Thoracic aorta (tissue), 2 donors: ENCODE measurements at regions not wholly inside any gene's neighbourhood (a gene's known extent, or its start where the extent isn't known, plus 50 kb on each side); places are given as distances from the start of the nearest gene placed in this dataset.

Experiments
- ATAC-seq: fragments of 150-250 bp; one replicate; pipeline ENCODE4 v1.8.0; 2017; ENCODE audit warnings: low read depth; ENCODE audit not compliant: insufficient number of reproducible peaks, low FRiP score
- DNase-seq: peaks from one replicate; pipeline ENCODE4 v3.0.0-alpha.2; 2020; ENCODE audit warnings: low spot score
- H3K27ac ChIP-seq, 2 donors: fragments of 200-600 bp; sonication (generic); 1 replicate in 1 of 2; 2 replicates in 1 of 2; pipeline ENCODE4 v1.5.1; 2016; ENCODE audit warnings: mild to moderate bottlenecking in 2 of 2, moderate library complexity in 2 of 2
- H3K27me3 ChIP-seq: fragments of 200-600 bp; sonication (generic); replicated peaks from 2 replicates; pipeline ENCODE4 v1.6.0; 2016; ENCODE audit warnings: mild to moderate bottlenecking; ENCODE audit not compliant: insufficient read depth
- H3K36me3 ChIP-seq: fragments of 200-600 bp; sonication (generic); one replicate; pipeline ENCODE4 v1.5.1; 2016
- H3K4me1 ChIP-seq, 2 donors: fragments of 200-600 bp; sonication (generic); 1 replicate in 1 of 2; 2 replicates in 1 of 2; pipeline versions ENCODE4 v1.5.1 to v1.6.0; 2016; ENCODE audit warnings: low read depth in 2 of 2, mild to moderate bottlenecking in 1 of 2; ENCODE audit not compliant: control insufficient read depth in 1 of 2
- H3K4me3 ChIP-seq: fragments of 200-600 bp; sonication (generic); 2 replicates; pipeline ENCODE4 v1.5.1; 2016; ENCODE audit warnings: mild to moderate bottlenecking
- H3K9me3 ChIP-seq: fragments of 200-600 bp; sonication (generic); 2 replicates; pipeline ENCODE4 v1.5.1; 2016
- CTCF ChIP-seq: fragments of 200-600 bp; sonication (generic); IDR thresholded peaks from one replicate; pipeline ENCODE4 v1.5.1; 2019; ENCODE audit warnings: antibody characterized with exemption

DNA sequence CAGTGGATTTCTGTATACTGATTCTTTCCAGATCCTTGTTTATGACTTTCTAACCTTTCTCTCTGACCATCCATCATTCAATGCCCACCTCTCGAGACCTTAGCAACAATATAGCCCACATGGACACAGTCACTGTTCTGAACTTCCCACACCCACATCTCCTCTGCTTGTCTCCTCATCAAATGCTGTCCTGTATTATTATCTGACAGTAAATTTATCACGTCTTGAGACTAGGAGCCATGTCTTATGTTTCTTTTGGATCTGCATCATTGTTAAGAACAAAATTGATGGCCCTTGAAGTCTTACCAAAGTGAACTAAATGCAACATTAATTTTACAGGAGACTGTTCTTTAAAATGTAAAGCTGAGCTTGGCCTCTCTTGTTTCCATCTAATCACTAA is 495.4 kb upstream of the KLF4 start:
- DNase-seq, result no peak
- Histone ChIP-seq H3K27me3 (no peaks in the 10 kb centered on the region), H3K9me3 (no peaks in the 10 kb centered on the region), H3K4me1 (no peaks in the 10 kb centered on the region), H3K27ac (no peak overlapping the region), H3K4me3 (no peak overlapping the region), H3K36me3 (no peaks in the 10 kb centered on the region)
- no peak for TF ChIP-seq CTCF
- no peak for ATAC-seq

DNA sequence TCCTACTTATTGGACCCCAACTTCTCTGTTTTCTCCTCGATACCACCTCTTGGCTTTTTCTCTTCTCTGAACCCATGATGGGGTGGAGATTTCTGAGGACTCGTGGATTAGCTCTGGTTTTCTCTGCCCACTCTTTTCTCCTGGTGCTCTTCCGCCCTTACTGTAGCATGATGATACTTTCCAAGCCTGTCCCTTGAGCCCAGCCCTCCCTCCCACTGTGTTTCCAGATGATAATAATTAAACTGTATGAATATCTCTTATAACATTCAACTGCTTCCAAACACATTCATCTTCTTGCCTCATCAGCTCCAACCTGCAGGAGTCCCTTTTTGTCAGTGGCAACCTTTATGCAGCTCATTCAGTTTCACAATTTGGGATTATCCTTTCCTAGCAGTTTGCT is 494.2 kb upstream of the KLF4 start:
- TF ChIP-seq CTCF, result no peak
- Histone ChIP-seq H3K36me3 (no peaks in the 10 kb centered on the region), H3K9me3 (no peaks in the 10 kb centered on the region), H3K27ac (no peak overlapping the region), H3K4me1 (no peaks in the 10 kb centered on the region), H3K4me3 (no peak overlapping the region), H3K27me3 (no peaks in the 10 kb centered on the region)
- DNase-seq, result no peak
- ATAC-seq, result no peak

GRCh38 chr9:107983181-107983603 is 493.6 kb upstream of the KLF4 start:
- no peak overlapping the region for H3K4me3 ChIP-seq
- H3K27ac ChIP-seq, result no peak overlapping the region
- no peak for TF ChIP-seq CTCF
- DNase-seq (no peak), ATAC-seq (no peak)
- H3K9me3 ChIP-seq, result no peaks in the 10 kb centered on the region
- no peaks in the 10 kb centered on the region for H3K36me3 ChIP-seq
- H3K4me1 ChIP-seq, result no peaks in the 10 kb centered on the region
- H3K27me3 ChIP-seq, result no peaks in the 10 kb centered on the region

DNA sequence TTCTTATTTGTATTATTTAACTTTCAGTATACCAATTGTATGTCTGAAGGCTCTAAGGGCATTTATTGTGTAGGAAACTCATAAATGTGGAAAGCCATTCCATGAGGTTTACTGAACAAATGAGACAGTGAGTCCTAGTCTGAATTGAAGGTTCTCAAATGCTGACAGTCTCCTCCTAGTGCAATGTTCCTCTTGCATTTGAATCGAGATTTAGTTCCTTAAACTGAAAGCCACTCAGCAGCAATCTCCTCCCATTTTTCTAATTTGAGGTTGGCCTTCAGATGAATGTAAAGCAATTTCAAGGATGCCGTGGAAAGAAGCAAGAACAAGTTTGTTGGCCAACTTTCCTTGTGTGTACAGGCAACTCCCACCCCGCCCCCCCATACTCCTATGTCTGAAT is 493.2 kb upstream of the KLF4 start:
- Histone ChIP-seq H3K4me3 (no peak overlapping the region), H3K4me1 (no peaks in the 10 kb centered on the region), H3K9me3 (no peaks in the 10 kb centered on the region), H3K27ac (no peak overlapping the region), H3K36me3 (no peaks in the 10 kb centered on the region), H3K27me3 (no peaks in the 10 kb centered on the region)
- TF ChIP-seq CTCF, result no peak
- no peak for ATAC-seq
- no peak for DNase-seq

GRCh38 chr9:107982001-107982400 is 492.4 kb upstream of the KLF4 start:
- DNase-seq, result no peak
- TF ChIP-seq CTCF, result no peak
- Histone ChIP-seq H3K27me3 (no peaks in the 10 kb centered on the region), H3K9me3 (no peaks in the 10 kb centered on the region), H3K27ac (no peak overlapping the region), H3K36me3 (no peaks in the 10 kb centered on the region), H3K4me3 (no peak overlapping the region), H3K4me1 (no peaks in the 10 kb centered on the region)
- no peak for ATAC-seq
